H9 (cell line): ENCODE measurements at regions not wholly inside any gene's neighbourhood (a gene's known extent, or its start where the extent isn't known, plus 50 kb on each side); places are given as distances from the start of the nearest gene placed in this dataset.

ENCODE experiments used
- DNase-seq: peaks from one replicate; pipeline ENCODE4 v3.0.0-alpha.2; 2017
- H2AFZ ChIP-seq: one replicate; pipeline ENCODE4 v1.6.1; 2013; ENCODE audit warnings: mild to moderate bottlenecking, low read length, control low read depth, moderate library complexity
- H2AK5ac ChIP-seq: 2 replicates; pipeline ENCODE4 v1.6.1; 2013; ENCODE audit warnings: low read length, control low read depth, mixed read lengths; ENCODE audit not compliant: insufficient read length
- H2BK120ac ChIP-seq: one replicate; pipeline ENCODE4 v1.6.1; 2013; ENCODE audit warnings: low read depth, mild to moderate bottlenecking, low read length, control low read depth, inconsistent platforms; ENCODE audit not compliant: poor library complexity, severe bottlenecking
- H2BK12ac ChIP-seq: 2 replicates; pipeline ENCODE4 v1.6.1; 2013; ENCODE audit warnings: low read length, control low read depth, mixed read lengths, low read depth; ENCODE audit not compliant: insufficient read length
- H2BK15ac ChIP-seq: 2 replicates; pipeline ENCODE4 v1.6.1; 2013; ENCODE audit warnings: low read depth, low read length, control low read depth
- H2BK20ac ChIP-seq: one replicate; pipeline ENCODE4 v1.6.1; 2013; ENCODE audit warnings: low read depth, mild to moderate bottlenecking, low read length, control low read depth, inconsistent platforms; ENCODE audit not compliant: poor library complexity, severe bottlenecking
- H2BK5ac ChIP-seq: 2 replicates; pipeline ENCODE4 v1.6.1; 2013; ENCODE audit warnings: low read length, control low read depth, mixed read lengths; ENCODE audit not compliant: insufficient read length
- H3K14ac ChIP-seq: 2 replicates; pipeline ENCODE4 v1.6.1; 2013; ENCODE audit warnings: low read length, control low read depth; ENCODE audit not compliant: insufficient read depth
- H3K18ac ChIP-seq: 2 replicates; pipeline ENCODE4 v1.6.1; 2013; ENCODE audit warnings: low read depth, mild to moderate bottlenecking, mixed read lengths, low read length, control low read depth; ENCODE audit not compliant: insufficient read length
- H3K23ac ChIP-seq: 2 replicates; pipeline ENCODE4 v1.6.1; 2013; ENCODE audit warnings: low read length, control low read depth, mixed read lengths, low read depth; ENCODE audit not compliant: insufficient read length
- H3K23me2 ChIP-seq: 2 replicates; pipeline ENCODE4 v1.6.1; 2013; ENCODE audit warnings: low read depth, mild to moderate bottlenecking, mixed read lengths, low read length, control low read depth; ENCODE audit not compliant: insufficient read length, poor library complexity, severe bottlenecking
- H3K27ac ChIP-seq: 2 replicates; pipeline ENCODE4 v1.5.1; 2013; ENCODE audit warnings: low read length, control low read depth, mixed read lengths, low read depth; ENCODE audit not compliant: insufficient read length
- H3K27me3 ChIP-seq: 2 replicates; pipeline ENCODE4 v1.6.1; 2013; ENCODE audit warnings: low read length, control low read depth, inconsistent platforms; ENCODE audit not compliant: insufficient read depth
- H3K4ac ChIP-seq: 2 replicates; pipeline ENCODE4 v1.6.1; 2013; ENCODE audit warnings: low read depth, mild to moderate bottlenecking, control low read depth, inconsistent platforms, low read length, moderate library complexity
- H3K4me1 ChIP-seq: 2 replicates; pipeline ENCODE4 v1.6.1; 2013; ENCODE audit warnings: low read length, control low read depth, inconsistent platforms; ENCODE audit not compliant: insufficient read depth
- H3K4me2 ChIP-seq: 2 replicates; pipeline ENCODE4 v1.6.1; 2013; ENCODE audit warnings: low read length, control low read depth, mixed read lengths; ENCODE audit not compliant: insufficient read length, insufficient read depth
- H3K56ac ChIP-seq: 2 replicates; pipeline ENCODE4 v1.6.1; 2013; ENCODE audit warnings: low read depth, mild to moderate bottlenecking, mixed read lengths, low read length, control low read depth; ENCODE audit not compliant: insufficient read length
- H3K79me1 ChIP-seq: 2 replicates; pipeline ENCODE4 v1.6.1; 2013; ENCODE audit warnings: low read depth, mild to moderate bottlenecking, moderate library complexity, low read length, control low read depth, inconsistent platforms; ENCODE audit not compliant: insufficient read depth, poor library complexity, severe bottlenecking
- H3K79me2 ChIP-seq: 2 replicates; pipeline ENCODE4 v1.6.1; 2013; ENCODE audit warnings: low read length, control low read depth, inconsistent platforms; ENCODE audit not compliant: insufficient read depth
- H3K9ac ChIP-seq: 2 replicates; pipeline ENCODE4 v1.6.1; 2013; ENCODE audit warnings: low read length, control low read depth, mixed read lengths; ENCODE audit not compliant: insufficient read length; ENCODE audit errors: extremely low read depth
- H3K9me3 ChIP-seq: one replicate; pipeline ENCODE4 v1.6.1; 2013; ENCODE audit warnings: low read depth, low read length, inconsistent platforms; ENCODE audit not compliant: control insufficient read depth
- H3T11ph ChIP-seq: one replicate; pipeline ENCODE4 v1.6.1; 2013; ENCODE audit warnings: mild to moderate bottlenecking, low read length, control low read depth, inconsistent platforms
- H4K20me1 ChIP-seq: one replicate; pipeline ENCODE4 v1.6.1; 2013; ENCODE audit not compliant: control insufficient read depth, insufficient read length, insufficient read depth
- H4K5ac ChIP-seq: 2 replicates; pipeline ENCODE4 v1.6.1; 2013; ENCODE audit warnings: low read depth, mild to moderate bottlenecking, mixed read lengths, low read length, control low read depth; ENCODE audit not compliant: insufficient read length
- H4K8ac ChIP-seq: replicated peaks from 2 replicates; pipeline ENCODE4 v1.6.1; 2013; ENCODE audit warnings: low read length, control low read depth, mixed read lengths, low read depth; ENCODE audit not compliant: insufficient read length
- H4K91ac ChIP-seq: 2 replicates; pipeline ENCODE4 v1.6.1; 2013; ENCODE audit warnings: low read depth, mild to moderate bottlenecking, moderate library complexity, mixed read lengths, low read length, control low read depth; ENCODE audit not compliant: insufficient read length
- H3K27ac Mint-ChIP-seq, 3 experiments: 2 replicates in 2 of 3; 3 replicates in 1 of 3; pipeline ENCODE4 v1.8.0; 2020 to 2021; ENCODE audit warnings: mixed read lengths in 3 of 3, mild to moderate bottlenecking in 1 of 3, moderate library complexity in 1 of 3
- H3K27me3 Mint-ChIP-seq: 2 replicates; pipeline ENCODE4 v1.8.0; 2021; ENCODE audit warnings: low read depth, mild to moderate bottlenecking, moderate library complexity, mixed read lengths
- H3K36me3 Mint-ChIP-seq, 3 experiments: 2 replicates in 2 of 3; 3 replicates in 1 of 3; pipeline ENCODE4 v1.8.0; 2020 to 2021; ENCODE audit warnings: low read depth in 3 of 3, mixed read lengths in 3 of 3; ENCODE audit not compliant: insufficient read depth in 1 of 3
- H3K4me1 Mint-ChIP-seq, 2 experiments: 2 replicates each; pipeline ENCODE4 v1.8.0; 2020; ENCODE audit warnings: mixed read lengths in 2 of 2
- H3K4me3 Mint-ChIP-seq, 2 experiments: 2 replicates in 1 of 2; 3 replicates in 1 of 2; pipeline ENCODE4 v1.8.0; 2020 to 2021; ENCODE audit warnings: mild to moderate bottlenecking in 2 of 2, mixed read lengths in 2 of 2, moderate library complexity in 1 of 2
- H3K9me3 Mint-ChIP-seq, 2 experiments: 2 replicates in 1 of 2; 3 replicates in 1 of 2; pipeline ENCODE4 v1.8.0; 2020; ENCODE audit warnings: mild to moderate bottlenecking in 2 of 2, mixed read lengths in 2 of 2, moderate library complexity in 1 of 2
- WGBS: extraction: QIAGEN DNeasy Blood & Tissue Kit; methylation state at CpG from one replicate; pipeline ENCODE4 v1.1.7; 2013; ENCODE audit warnings: missing lambda C conversion rate, low lambda C conversion rate, mixed read lengths; ENCODE audit not compliant: insufficient read length; ENCODE audit errors: extremely low coverage; 5-methylcytosine and 5-hydroxymethylcytosine counted together
- TF ChIP-seq, protein P1 (sequence below): fragments of 200-600 bp; sonication (generic); conservative IDR thresholded peaks from 3 replicates; pipeline ENCODE4 v1.8.0; 2021; ENCODE audit warnings: antibody characterized with exemption, mild to moderate bottlenecking

DNA sequence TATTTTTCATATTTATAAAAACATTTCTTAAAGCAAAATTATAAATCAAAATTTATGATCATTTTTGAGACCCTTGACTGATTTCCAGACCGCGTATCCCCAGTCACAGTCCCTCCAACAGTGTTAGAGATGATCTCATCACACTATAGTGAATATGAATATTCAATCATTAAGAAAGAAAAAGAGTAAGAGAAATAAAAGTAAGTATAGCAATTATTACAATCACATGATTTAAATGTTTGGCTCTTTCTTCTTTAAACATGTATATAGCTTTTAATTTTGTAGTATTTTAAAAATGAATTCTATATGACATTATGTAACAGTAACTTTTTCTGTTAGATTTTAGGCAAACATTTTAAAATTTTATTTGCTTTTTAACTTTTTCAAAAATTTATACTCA is 438.3 kb downstream of the RFPL4B start:
- Mint-ChIP-seq H3K36me3 (no peaks in the 10 kb centered on the region), H3K4me1 (peaks cover 2 to 8% of the 10 kb centered on the region in 2 experiments), H3K27me3 (peaks cover under 1% of the 10 kb centered on the region; the same call in 1 of the 2 replicates), H3K4me3 (no peak overlapping the region), H3K9me3 (no peaks in the 10 kb centered on the region), H3K27ac (no peak overlapping the region)
- Histone ChIP-seq H2AK5ac (no peak overlapping the region), H2AFZ (no peak overlapping the region), H3K4ac (no peak overlapping the region), H3K23me2 (no peaks in the 10 kb centered on the region), H2BK120ac (no peak overlapping the region), H3K18ac (no peak overlapping the region), H3K27me3 (no peaks in the 10 kb centered on the region), H3K79me1 (no peaks in the 10 kb centered on the region), H2BK12ac (no peak overlapping the region), H4K5ac (no peak overlapping the region), H4K8ac (no peak overlapping the region), H3K9ac (no peak overlapping the region), H2BK20ac (no peak overlapping the region), H3K79me2 (no peaks in the 10 kb centered on the region), H3K14ac (no peak overlapping the region), H3T11ph (no peak overlapping the region), H4K91ac (no peak overlapping the region), H3K4me1 (no peaks in the 10 kb centered on the region), H2BK15ac (no peak overlapping the region), H4K20me1 (no peaks in the 10 kb centered on the region), H3K4me2 (no peak overlapping the region), H3K23ac (no peak overlapping the region), H3K9me3 (no peaks in the 10 kb centered on the region), H2BK5ac (no peak overlapping the region), H3K56ac (no peak overlapping the region), H3K27ac (no peak overlapping the region)
- TF ChIP-seq, protein P1, sequence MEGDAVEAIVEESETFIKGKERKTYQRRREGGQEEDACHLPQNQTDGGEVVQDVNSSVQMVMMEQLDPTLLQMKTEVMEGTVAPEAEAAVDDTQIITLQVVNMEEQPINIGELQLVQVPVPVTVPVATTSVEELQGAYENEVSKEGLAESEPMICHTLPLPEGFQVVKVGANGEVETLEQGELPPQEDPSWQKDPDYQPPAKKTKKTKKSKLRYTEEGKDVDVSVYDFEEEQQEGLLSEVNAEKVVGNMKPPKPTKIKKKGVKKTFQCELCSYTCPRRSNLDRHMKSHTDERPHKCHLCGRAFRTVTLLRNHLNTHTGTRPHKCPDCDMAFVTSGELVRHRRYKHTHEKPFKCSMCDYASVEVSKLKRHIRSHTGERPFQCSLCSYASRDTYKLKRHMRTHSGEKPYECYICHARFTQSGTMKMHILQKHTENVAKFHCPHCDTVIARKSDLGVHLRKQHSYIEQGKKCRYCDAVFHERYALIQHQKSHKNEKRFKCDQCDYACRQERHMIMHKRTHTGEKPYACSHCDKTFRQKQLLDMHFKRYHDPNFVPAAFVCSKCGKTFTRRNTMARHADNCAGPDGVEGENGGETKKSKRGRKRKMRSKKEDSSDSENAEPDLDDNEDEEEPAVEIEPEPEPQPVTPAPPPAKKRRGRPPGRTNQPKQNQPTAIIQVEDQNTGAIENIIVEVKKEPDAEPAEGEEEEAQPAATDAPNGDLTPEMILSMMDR, result no peak
- DNase-seq, result no peak
- no CpG with 5 or more reads among the region's 2 CpGs for WGBS
